Epithelial cell of prostate (primary cell): ENCODE measurements at regions not wholly inside any gene's neighbourhood (a gene's known extent, or its start where the extent isn't known, plus 50 kb on each side); places are given as distances from the start of the nearest gene placed in this dataset.

Experiments
- DNase-seq: peaks from one replicate; pipeline ENCODE4 v3.0.0-alpha.2; 2011; ENCODE audit warnings: low read depth, low spot score
- H3K27ac ChIP-seq: fragments of 450-650 bp; 2 replicates; pipeline ENCODE4 v1.5.1; 2017; ENCODE audit warnings: mild to moderate bottlenecking

GRCh38 chr4:23547601-23548000 lies 342.2 kb downstream of the PPARGC1A start:
- no peak overlapping the region for H3K27ac ChIP-seq
- no peak for DNase-seq

- no peak overlapping the region for H3K27ac ChIP-seq
- DNase-seq: no peak
Measured at GRCh38 chr4:23547096-23547495, 342.8 kb downstream of the PPARGC1A start.

- no peak for DNase-seq
Measured at GRCh38 chr4:23539969-23540569, 349.8 kb downstream of the PPARGC1A start.

GRCh38 chr4:23533859-23534258 lies 356.0 kb downstream of the PPARGC1A start:
- H3K27ac ChIP-seq: no peak overlapping the region
- no peak for DNase-seq

More at GRCh38 chr4:23539969-23540569, 349.8 kb downstream of the PPARGC1A start:
- H3K27ac ChIP-seq: no peak overlapping the region

GRCh38 chr4:23516716-23517115 lies 373.1 kb downstream of the PPARGC1A start:
- DNase-seq: no peak
- no peak overlapping the region for H3K27ac ChIP-seq

- H3K27ac ChIP-seq: no peak overlapping the region
- DNase-seq: no peak
Measured at GRCh38 chr4:23504083-23504482, 385.8 kb downstream of the PPARGC1A start.

GRCh38 chr4:23500894-23501449 lies 388.9 kb downstream of the PPARGC1A start:
- no peak for DNase-seq
- no peak overlapping the region for H3K27ac ChIP-seq

GRCh38 chr4:23485801-23486200 lies 404.0 kb downstream of the PPARGC1A start:
- no peak for DNase-seq

GRCh38 chr4:23484689-23485088 lies 405.2 kb downstream of the PPARGC1A start:
- no peak for DNase-seq
- no peak overlapping the region for H3K27ac ChIP-seq

More at GRCh38 chr4:23485801-23486200, 404.0 kb downstream of the PPARGC1A start:
- H3K27ac ChIP-seq: no peak overlapping the region

- no peak for DNase-seq
- no peak overlapping the region for H3K27ac ChIP-seq
Measured at GRCh38 chr4:23483320-23483960, 406.4 kb downstream of the PPARGC1A start.

- DNase-seq: no peak
- H3K27ac ChIP-seq: no peak overlapping the region
Measured at GRCh38 chr4:23481566-23481965, 408.3 kb downstream of the PPARGC1A start.

GRCh38 chr4:23477905-23478304 lies 411.9 kb downstream of the PPARGC1A start:
- H3K27ac ChIP-seq: no peak overlapping the region
- DNase-seq: no peak

GRCh38 chr4:23476515-23477090 lies 413.2 kb downstream of the PPARGC1A start:
- no peak overlapping the region for H3K27ac ChIP-seq
- no peak for DNase-seq

GRCh38 chr4:23463071-23463470 lies 426.8 kb downstream of the PPARGC1A start:
- no peak overlapping the region for H3K27ac ChIP-seq
- no peak for DNase-seq

GRCh38 chr4:23458054-23458453 lies 431.8 kb downstream of the PPARGC1A start:
- DNase-seq: no peak
- H3K27ac ChIP-seq: no peak overlapping the region

GRCh38 chr4:23456864-23457263 lies 433.0 kb downstream of the PPARGC1A start:
- no peak for DNase-seq

GRCh38 chr4:23455456-23456158 lies 434.2 kb downstream of the PPARGC1A start:
- H3K27ac ChIP-seq: no peak overlapping the region
- no peak for DNase-seq

More at GRCh38 chr4:23456864-23457263, 433.0 kb downstream of the PPARGC1A start:
- no peak overlapping the region for H3K27ac ChIP-seq

- DNase-seq: no peak
Measured at GRCh38 chr4:23441530-23442069, 448.2 kb downstream of the PPARGC1A start.

GRCh38 chr4:23438764-23439163 lies 451.1 kb downstream of the PPARGC1A start:
- H3K27ac ChIP-seq: no peak overlapping the region

More at GRCh38 chr4:23441530-23442069, 448.2 kb downstream of the PPARGC1A start:
- no peak overlapping the region for H3K27ac ChIP-seq

GRCh38 chr4:23429497-23429896 lies 460.4 kb downstream of the PPARGC1A start:
- H3K27ac ChIP-seq: no peak overlapping the region
- DNase-seq: no peak

More at GRCh38 chr4:23438764-23439163, 451.1 kb downstream of the PPARGC1A start:
- no peak for DNase-seq
